ENCODE measurements at regions not wholly inside any gene's neighbourhood (a gene's known extent, or its start where the extent isn't known, plus 50 kb on each side); places are given as distances from the start of the nearest gene placed in this dataset.
"Not testable (repeated sequence)": the region's sequence is repeated elsewhere in the genome, so short reads cannot be mapped to it uniquely, and the experiment has no call there.

DNA sequence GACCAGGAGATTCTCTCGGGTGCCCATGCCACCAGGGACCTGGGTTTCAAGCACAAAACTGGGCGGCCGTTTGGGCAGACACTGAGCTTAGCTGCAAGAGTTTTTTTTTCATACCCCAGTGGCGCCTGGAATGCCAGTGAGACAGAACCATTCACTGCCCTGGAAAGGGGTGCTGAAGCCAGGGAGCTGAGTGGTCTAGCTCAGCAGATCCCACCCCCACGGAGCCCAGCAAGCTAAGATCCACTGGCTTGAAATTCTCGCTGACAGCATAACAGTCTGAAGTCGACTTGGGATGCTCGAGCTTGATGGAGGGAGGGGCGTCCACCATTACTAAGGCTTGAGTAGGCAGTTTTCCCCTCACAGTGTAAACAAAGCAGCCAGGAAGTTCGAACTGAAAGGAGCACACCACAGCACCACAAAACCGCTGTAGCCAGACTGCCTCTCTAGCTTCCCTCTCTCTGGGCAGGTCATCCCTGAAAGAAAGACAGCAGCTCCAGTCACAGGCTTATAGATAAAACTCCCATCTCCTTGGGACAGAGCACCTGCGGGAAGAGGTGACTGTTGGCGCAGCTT lies 157.7 kb downstream of the GIPC2 start:
- BruUV-seq (replicated peaks); intact Hi-C loops (cut with micrococcal nuclease); H3K27me3 Mint-ChIP-seq (ENCODE audit: insufficient read depth, unreplicated experiment); DNase-seq (ENCODE audit: unreplicated experiment); H3K4me1 Mint-ChIP-seq (ENCODE audit: insufficient read depth, unreplicated experiment); H3K4me3 Mint-ChIP-seq (ENCODE audit: unreplicated experiment); H3K36me3 Mint-ChIP-seq (ENCODE audit: insufficient read depth, unreplicated experiment); H3K27ac Mint-ChIP-seq (ENCODE audit: low read depth, unreplicated experiment): not testable (repeated sequence)
- POLR2A ChIA-PET, result interaction anchor here (0.9 kb wide), 1 partner anchor 100 kb away, joined by 3 read pairs; no protein-coding TSS in a partner anchor
- CTCF ChIA-PET, result interaction anchor here (0.6 kb wide), 1 partner anchor 748 kb away, joined by 3 read pairs; no protein-coding TSS in a partner anchor
- H3K9me3 Mint-ChIP-seq (ENCODE audit: unreplicated experiment), result peaks cover 22% of the 10 kb centered on the region

DNA sequence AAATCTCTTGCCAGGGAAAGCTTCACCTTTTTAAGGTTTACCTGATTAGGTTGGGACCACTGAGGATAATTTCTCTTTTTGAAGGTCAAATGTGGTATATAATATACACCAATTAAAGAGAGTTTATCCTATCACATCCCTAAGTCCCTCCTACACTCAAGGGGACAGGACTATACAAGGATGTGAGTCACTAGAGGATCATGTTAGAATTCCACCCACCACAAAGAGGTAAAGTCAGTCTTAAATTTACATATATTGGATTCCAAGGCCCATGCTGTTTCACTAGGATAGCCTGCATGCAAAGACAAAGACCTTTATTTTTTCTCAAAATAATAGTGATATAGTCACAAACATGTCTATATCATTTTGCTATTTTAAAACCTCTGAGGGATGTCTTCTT lies 164.4 kb downstream of the GIPC2 start:
- Mint-ChIP-seq H3K4me1 (ENCODE audit: insufficient read depth, unreplicated experiment) (peaks cover 3% of the 10 kb centered on the region), H3K27ac (ENCODE audit: low read depth, unreplicated experiment) (no peak overlapping the region), H3K36me3 (ENCODE audit: insufficient read depth, unreplicated experiment) (no peaks in the 10 kb centered on the region), H3K4me3 (ENCODE audit: unreplicated experiment) (no peak overlapping the region), H3K9me3 (ENCODE audit: unreplicated experiment) (peaks cover 26% of the 10 kb centered on the region), H3K27me3 (ENCODE audit: insufficient read depth, unreplicated experiment) (no peaks in the 10 kb centered on the region)
- intact Hi-C loops (cut with micrococcal nuclease), result no loop called here
- BruUV-seq (replicated peaks), result no TSS peak
- ChIA-PET CTCF (interaction anchor here (1.6 kb wide), 1 partner anchor 21 kb away, joined by 3 read pairs; no protein-coding TSS in a partner anchor), POLR2A (interaction anchor here (0.6 to 0.7 kb wide), 2 partner anchors 19 to 73 kb away, joined by 3 read pairs; no protein-coding TSS in a partner anchor)
- TF ChIP-seq, protein P1, sequence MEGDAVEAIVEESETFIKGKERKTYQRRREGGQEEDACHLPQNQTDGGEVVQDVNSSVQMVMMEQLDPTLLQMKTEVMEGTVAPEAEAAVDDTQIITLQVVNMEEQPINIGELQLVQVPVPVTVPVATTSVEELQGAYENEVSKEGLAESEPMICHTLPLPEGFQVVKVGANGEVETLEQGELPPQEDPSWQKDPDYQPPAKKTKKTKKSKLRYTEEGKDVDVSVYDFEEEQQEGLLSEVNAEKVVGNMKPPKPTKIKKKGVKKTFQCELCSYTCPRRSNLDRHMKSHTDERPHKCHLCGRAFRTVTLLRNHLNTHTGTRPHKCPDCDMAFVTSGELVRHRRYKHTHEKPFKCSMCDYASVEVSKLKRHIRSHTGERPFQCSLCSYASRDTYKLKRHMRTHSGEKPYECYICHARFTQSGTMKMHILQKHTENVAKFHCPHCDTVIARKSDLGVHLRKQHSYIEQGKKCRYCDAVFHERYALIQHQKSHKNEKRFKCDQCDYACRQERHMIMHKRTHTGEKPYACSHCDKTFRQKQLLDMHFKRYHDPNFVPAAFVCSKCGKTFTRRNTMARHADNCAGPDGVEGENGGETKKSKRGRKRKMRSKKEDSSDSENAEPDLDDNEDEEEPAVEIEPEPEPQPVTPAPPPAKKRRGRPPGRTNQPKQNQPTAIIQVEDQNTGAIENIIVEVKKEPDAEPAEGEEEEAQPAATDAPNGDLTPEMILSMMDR (IDR thresholded peaks at IDR 0.05; ENCODE audit: unreplicated experiment), result no peak
- DNase-seq (ENCODE audit: unreplicated experiment), result no peak

GRCh38 chr1:78211483-78212092 lies 165.8 kb downstream of the GIPC2 start:
- TF ChIP-seq, protein P1 (IDR thresholded peaks at IDR 0.05; ENCODE audit: unreplicated experiment), result no peak
- H3K36me3 Mint-ChIP-seq (ENCODE audit: insufficient read depth, unreplicated experiment), result no peaks in the 10 kb centered on the region
- H3K9me3 Mint-ChIP-seq (ENCODE audit: unreplicated experiment), result peaks cover 16% of the 10 kb centered on the region
- BruUV-seq (replicated peaks), result no TSS peak
- H3K27me3 Mint-ChIP-seq (ENCODE audit: insufficient read depth, unreplicated experiment), result no peaks in the 10 kb centered on the region
- ChIA-PET POLR2A (no interaction called here), CTCF (interaction anchor here (0.5 kb wide), 1 partner anchor 66 kb away, joined by 3 read pairs; no protein-coding TSS in a partner anchor)
- peak overlapping the region; percentile 29 for H3K27ac Mint-ChIP-seq (ENCODE audit: low read depth, unreplicated experiment)
- no peak for DNase-seq (ENCODE audit: unreplicated experiment)
- intact Hi-C loops (cut with micrococcal nuclease), result no loop called here
- peaks cover 5% of the 10 kb centered on the region for H3K4me1 Mint-ChIP-seq (ENCODE audit: insufficient read depth, unreplicated experiment)
- no peak overlapping the region for H3K4me3 Mint-ChIP-seq (ENCODE audit: unreplicated experiment)

- ChIA-PET CTCF (interaction anchor here (0.6 kb wide), 1 partner anchor 988 kb away, joined by 3 read pairs; no protein-coding TSS in a partner anchor), POLR2A (interaction anchor here (1.1 kb wide), 1 partner anchor 17 kb away, joined by 3 read pairs; no protein-coding TSS in a partner anchor)
- Mint-ChIP-seq H3K27ac (ENCODE audit: low read depth, unreplicated experiment) (no peak overlapping the region), H3K9me3 (ENCODE audit: unreplicated experiment) (peaks cover 15% of the 10 kb centered on the region), H3K27me3 (ENCODE audit: insufficient read depth, unreplicated experiment) (no peaks in the 10 kb centered on the region), H3K4me1 (ENCODE audit: insufficient read depth, unreplicated experiment) (peaks cover 5% of the 10 kb centered on the region), H3K4me3 (ENCODE audit: unreplicated experiment) (no peak overlapping the region), H3K36me3 (ENCODE audit: insufficient read depth, unreplicated experiment) (no peaks in the 10 kb centered on the region)
- intact Hi-C loops (cut with micrococcal nuclease), result no loop called here
- TF ChIP-seq, protein P1 (IDR thresholded peaks at IDR 0.05; ENCODE audit: unreplicated experiment), result no peak
- no peak for DNase-seq (ENCODE audit: unreplicated experiment)
- no TSS peak for BruUV-seq (replicated peaks)
These were observed 168.6 kb downstream of the GIPC2 start for GRCh38 chr1:78214334-78214733.
